Activated CD8-positive, alpha-beta T cell treated with anti-CD3 and anti-CD28 coated beads, Interleukin-2, amount 10 ng/mL, durations not matched to agents 7 days and 5 days (primary cell): ENCODE measurements at regions not wholly inside any gene's neighbourhood (a gene's known extent, or its start where the extent isn't known, plus 50 kb on each side); places are given as distances from the start of the nearest gene placed in this dataset.
A peak's percentile ranks its signal among the peaks of the same experiment; 100 is the strongest.

Experiments used
- ATAC-seq: fragments of 150-1000 bp; cut with Tn5 transposase; one replicate; pipeline ENCODE4 v1.10.0; 2021; ENCODE audit warnings: moderate library complexity
- CTCF ChIA-PET: fragments of 350-600 bp; sonication (Branson Sonifier 250); formaldehyde crosslinking; loops from one replicate; lab custom pipeline; 2021; ENCODE audit warnings: antibody characterized with exemption; lab: Charles Lee
- POLR2A ChIA-PET: fragments of 350-600 bp; sonication (Branson Sonifier 250); formaldehyde crosslinking; loops from one replicate; lab custom pipeline; 2021; ENCODE audit warnings: antibody characterized with exemption; lab: Charles Lee
- DNase-seq: peaks from one replicate; pipeline ENCODE4 v3.0.0-alpha.2; 2020
- H3K27ac Mint-ChIP-seq: one replicate; pipeline ENCODE4 v1.8.0; 2021; ENCODE audit warnings: mild to moderate bottlenecking, mixed read lengths
- H3K27me3 Mint-ChIP-seq: one replicate; pipeline ENCODE4 v1.8.0; 2021; ENCODE audit warnings: low read depth, mixed read lengths
- H3K36me3 Mint-ChIP-seq: one replicate; pipeline ENCODE4 v1.8.0; 2021; ENCODE audit warnings: low read depth, mixed read lengths
- H3K4me1 Mint-ChIP-seq: one replicate; pipeline ENCODE4 v1.8.0; 2021; ENCODE audit warnings: low read depth, mixed read lengths
- H3K4me3 Mint-ChIP-seq: one replicate; pipeline ENCODE4 v1.8.0; 2021; ENCODE audit warnings: mild to moderate bottlenecking, mixed read lengths
- H3K9me3 Mint-ChIP-seq: one replicate; pipeline ENCODE4 v1.8.0; 2022; ENCODE audit warnings: mixed read lengths; ENCODE audit not compliant: insufficient read depth

DNA sequence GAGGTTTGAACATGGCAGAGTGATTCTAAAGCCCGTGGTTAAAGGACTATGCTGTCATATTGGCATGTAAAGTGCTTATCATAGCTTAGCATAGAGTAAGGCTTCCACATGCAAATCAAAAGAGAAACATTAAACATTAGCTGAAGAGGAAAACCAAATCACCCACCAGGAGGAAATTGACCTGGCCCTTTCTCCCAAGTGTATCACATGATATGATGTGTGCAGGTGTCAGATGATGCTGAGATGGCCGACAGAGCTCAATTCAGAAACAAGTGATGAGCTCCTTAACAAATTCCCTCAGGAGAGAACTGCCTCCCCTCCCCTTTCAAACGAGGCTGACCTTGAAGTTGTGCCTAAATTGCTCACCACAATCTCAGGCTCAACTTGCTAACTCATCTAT, 217.1 kb upstream of the BTG1 start:
- peaks cover 27% of the 10 kb centered on the region for H3K9me3 Mint-ChIP-seq
- peak overlapping the region; percentile 72 for H3K4me3 Mint-ChIP-seq
- peak overlapping the region; percentile 84 for H3K27ac Mint-ChIP-seq
- POLR2A ChIA-PET = interaction anchor here (0.7 to 3.6 kb wide), 8 partner anchors 36 to 432 kb away, joined by 3 to 35 read pairs (median 8); partner anchors contain the start of gene BTG1
- H3K27me3 Mint-ChIP-seq = no peaks in the 10 kb centered on the region
- peaks cover 51% of the 10 kb centered on the region for H3K36me3 Mint-ChIP-seq
- DNase-seq (peak; percentile 40), ATAC-seq (peak; percentile 20)
- CTCF ChIA-PET = interaction anchor here (1.1 to 3.2 kb wide), 14 partner anchors 11 to 980 kb away, joined by 3 to 13 read pairs (median 5); partner anchors contain the start of gene BTG1
- H3K4me1 Mint-ChIP-seq = peaks cover 50% of the 10 kb centered on the region

DNA sequence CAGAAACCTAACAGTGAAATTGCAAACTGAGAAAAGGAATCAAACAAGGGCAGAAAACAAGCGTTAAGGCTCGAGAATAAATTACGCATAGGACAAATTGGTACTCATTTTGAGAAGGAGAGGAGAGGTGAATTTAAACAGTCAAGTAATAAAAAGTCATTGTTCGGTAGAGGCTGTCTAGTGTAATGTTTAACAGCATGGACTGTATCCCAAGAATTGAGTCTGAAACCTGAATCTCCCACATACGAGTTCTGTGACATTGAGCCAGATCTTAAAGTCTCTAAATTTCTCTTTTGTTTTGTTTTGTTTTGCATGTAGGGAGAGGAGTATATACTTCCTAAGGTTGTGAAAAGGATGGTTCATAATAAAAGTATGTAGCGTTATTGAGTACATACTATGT, 216.5 kb upstream of the BTG1 start:
- H3K27ac Mint-ChIP-seq = no peak overlapping the region
- H3K4me1 Mint-ChIP-seq = peaks cover 54% of the 10 kb centered on the region
- ChIA-PET CTCF (interaction anchor here (1.4 to 3.2 kb wide), 5 partner anchors 42 to 980 kb away, joined by 4 to 13 read pairs (median 11); partner anchors contain the start of gene BTG1), POLR2A (interaction anchor here (1.2 to 3.6 kb wide), 3 partner anchors 43 to 217 kb away, joined by 3 to 35 read pairs (median 25); partner anchors contain the start of gene BTG1)
- peaks cover 34% of the 10 kb centered on the region for H3K9me3 Mint-ChIP-seq
- no peak for DNase-seq
- no peak for ATAC-seq
- H3K4me3 Mint-ChIP-seq = no peak overlapping the region
- peaks cover 57% of the 10 kb centered on the region for H3K36me3 Mint-ChIP-seq
- no peaks in the 10 kb centered on the region for H3K27me3 Mint-ChIP-seq

DNA sequence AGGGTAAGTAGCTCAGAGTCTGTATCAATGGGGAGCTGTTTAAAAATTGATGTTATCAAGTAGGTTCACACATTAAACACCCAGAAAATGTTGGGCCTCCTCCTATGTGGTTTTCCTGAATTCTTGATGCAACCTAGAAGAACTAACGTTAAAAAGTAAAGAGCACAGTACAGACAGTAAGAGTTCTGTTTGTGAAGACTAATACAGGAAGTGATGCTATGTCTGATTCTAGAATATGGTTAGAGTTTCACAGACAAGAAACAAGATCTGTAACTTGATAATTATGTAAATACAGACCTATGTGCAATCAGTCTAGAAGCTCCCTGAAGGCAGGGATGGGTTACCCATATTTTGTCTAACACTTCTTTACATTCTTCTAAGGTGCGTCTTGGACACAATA, 214.9 kb upstream of the BTG1 start:
- ChIA-PET POLR2A (interaction anchor here (0.6 to 1.3 kb wide), 2 partner anchors 44 to 215 kb away, joined by 3 read pairs; partner anchors contain the start of gene BTG1), CTCF (interaction anchor here (1.2 kb wide), 1 partner anchor 11 kb away, joined by 3 read pairs; no protein-coding TSS in a partner anchor)
- peaks cover 70% of the 10 kb centered on the region for H3K4me1 Mint-ChIP-seq
- DNase-seq (no peak), ATAC-seq (no peak)
- peaks cover 45% of the 10 kb centered on the region for H3K9me3 Mint-ChIP-seq
- H3K36me3 Mint-ChIP-seq = peaks cover 69% of the 10 kb centered on the region
- H3K4me3 Mint-ChIP-seq = no peak overlapping the region
- H3K27ac Mint-ChIP-seq = peak overlapping the region; percentile 70
- H3K27me3 Mint-ChIP-seq = no peaks in the 10 kb centered on the region

DNA sequence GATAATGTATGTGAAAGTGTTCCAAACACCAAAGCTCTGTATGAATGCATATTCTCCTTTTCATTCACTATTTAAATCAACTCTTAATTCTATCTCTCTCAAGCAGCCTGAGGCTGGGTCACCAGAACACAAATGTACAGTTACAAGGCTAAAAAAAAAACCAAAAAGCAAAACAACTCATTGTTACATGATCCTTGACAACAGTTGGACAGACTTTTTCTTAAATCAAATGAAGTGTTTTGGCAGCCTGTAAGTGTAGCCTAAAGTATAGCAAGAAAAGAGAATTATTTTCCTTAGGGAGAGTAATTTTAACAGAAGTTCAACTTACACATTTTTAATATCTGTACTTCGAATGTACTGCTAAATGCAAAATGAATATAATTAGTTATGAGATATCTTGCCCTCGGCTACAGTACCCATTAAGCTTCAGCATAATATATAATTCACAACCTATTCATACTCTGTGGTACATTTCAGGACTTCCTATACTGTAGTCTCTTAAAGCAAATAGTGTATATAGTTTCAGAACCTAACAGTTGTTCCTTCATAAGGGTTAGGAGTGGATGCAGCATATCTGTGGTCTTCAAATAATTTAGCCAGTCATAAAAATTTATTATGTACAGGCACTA, 214.0 kb upstream of the BTG1 start:
- DNase-seq (no peak), ATAC-seq (no peak)
- Mint-ChIP-seq H3K4me3 (no peak overlapping the region), H3K27ac (no peak overlapping the region), H3K36me3 (peaks cover 68% of the 10 kb centered on the region), H3K9me3 (peaks cover 45% of the 10 kb centered on the region), H3K27me3 (no peaks in the 10 kb centered on the region), H3K4me1 (peaks cover 70% of the 10 kb centered on the region)
- CTCF ChIA-PET = interaction anchor here (1.2 kb wide), 1 partner anchor 10 kb away, joined by 3 read pairs; no protein-coding TSS in a partner anchor
- POLR2A ChIA-PET = interaction anchor here (0.6 kb wide), 1 partner anchor 62 kb away, joined by 3 read pairs; no protein-coding TSS in a partner anchor

DNA sequence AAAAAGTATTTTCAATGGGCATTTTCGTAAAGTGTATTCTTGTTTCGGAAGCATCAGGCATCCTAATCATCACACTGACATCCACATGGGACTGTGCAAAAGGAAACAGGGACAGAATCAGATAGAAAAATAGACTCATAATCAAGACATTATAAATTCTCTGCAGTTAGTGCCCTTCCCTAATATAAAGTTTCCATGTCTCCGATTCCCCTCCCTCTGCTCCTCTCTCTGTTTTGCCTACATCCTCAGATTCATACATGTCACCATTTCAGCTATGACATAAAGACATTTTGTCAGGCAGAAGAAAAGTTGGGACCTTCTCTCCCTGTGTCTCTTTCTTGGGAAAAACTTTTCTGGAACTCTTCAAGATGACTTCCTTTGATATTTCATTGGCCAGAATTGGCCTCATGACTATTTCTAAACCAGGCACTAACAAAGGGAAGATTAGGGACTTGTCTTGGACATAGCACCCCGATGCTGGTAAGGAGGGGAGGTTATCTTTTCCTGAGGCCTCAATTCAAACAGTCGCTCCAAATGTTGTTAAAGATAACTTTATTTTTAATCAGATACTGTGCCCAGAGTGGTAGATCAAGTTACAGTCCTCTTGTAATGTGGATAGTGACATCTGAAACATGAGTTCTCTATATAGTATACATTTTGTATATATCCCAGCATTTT, 212.1 kb upstream of the BTG1 start:
- Mint-ChIP-seq H3K36me3 (peaks cover 64% of the 10 kb centered on the region), H3K27me3 (no peaks in the 10 kb centered on the region), H3K9me3 (peaks cover 45% of the 10 kb centered on the region), H3K27ac (no peak overlapping the region), H3K4me1 (peaks cover 54% of the 10 kb centered on the region), H3K4me3 (no peak overlapping the region)
- DNase-seq (no peak), ATAC-seq (no peak)
- ChIA-PET POLR2A (no interaction called here), CTCF (no interaction called here)

DNA sequence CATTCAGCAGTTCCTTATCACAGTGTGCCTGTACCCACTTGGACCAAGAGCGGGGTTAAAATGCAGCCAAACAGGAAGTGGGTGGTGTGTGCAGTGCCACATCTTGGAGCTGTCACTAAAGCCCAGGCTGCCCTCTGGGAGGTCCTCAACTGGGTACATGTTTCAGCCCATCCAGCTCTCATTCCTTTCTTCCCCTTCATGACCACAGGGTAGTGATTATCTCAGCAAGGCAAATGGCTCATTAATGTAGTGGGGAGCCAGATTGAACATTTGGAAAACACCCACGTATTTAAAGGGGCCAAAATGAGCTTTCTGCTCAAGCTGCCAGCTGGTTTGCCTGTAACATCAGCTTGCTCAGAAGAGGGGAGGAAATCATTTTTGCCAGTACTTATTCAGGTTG, 210.8 kb upstream of the BTG1 start:
- H3K9me3 Mint-ChIP-seq = peaks cover 45% of the 10 kb centered on the region
- no peak overlapping the region for H3K27ac Mint-ChIP-seq
- ChIA-PET CTCF (no interaction called here), POLR2A (interaction anchor here (0.7 kb wide), 1 partner anchor 9 kb away, joined by 3 read pairs; no protein-coding TSS in a partner anchor)
- H3K4me3 Mint-ChIP-seq = no peak overlapping the region
- H3K4me1 Mint-ChIP-seq = peaks cover 42% of the 10 kb centered on the region
- ATAC-seq = peak; percentile 49
- peaks cover 55% of the 10 kb centered on the region for H3K36me3 Mint-ChIP-seq
- H3K27me3 Mint-ChIP-seq = no peaks in the 10 kb centered on the region
- DNase-seq = no peak

DNA sequence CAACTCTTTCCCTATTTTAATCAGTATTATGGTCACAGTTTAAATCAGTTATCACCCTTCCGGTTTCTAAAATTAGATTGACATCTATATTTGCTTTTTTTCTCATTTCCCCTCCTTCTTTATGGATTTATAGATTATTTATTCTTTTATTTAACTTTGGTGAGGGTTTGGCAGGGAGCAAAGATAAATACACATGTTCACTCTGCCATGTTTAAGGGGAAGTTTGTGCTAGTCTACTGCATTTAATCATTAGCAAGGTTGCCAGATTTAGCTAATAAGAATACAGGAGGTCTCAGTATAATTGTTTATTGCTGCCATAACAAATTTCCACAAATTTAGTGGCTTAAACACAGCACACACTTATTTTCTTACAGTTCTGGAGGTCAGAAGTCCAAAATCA, 204.0 kb upstream of the BTG1 start:
- Mint-ChIP-seq H3K36me3 (peaks cover 10% of the 10 kb centered on the region), H3K9me3 (peaks cover 4% of the 10 kb centered on the region), H3K27ac (no peak overlapping the region), H3K27me3 (no peaks in the 10 kb centered on the region), H3K4me1 (no peaks in the 10 kb centered on the region), H3K4me3 (no peak overlapping the region)
- DNase-seq (no peak), ATAC-seq (no peak)
- ChIA-PET POLR2A (interaction anchor here (0.6 kb wide), 1 partner anchor 772 kb away, joined by 3 read pairs; no protein-coding TSS in a partner anchor), CTCF (interaction anchor here (1.0 to 1.2 kb wide), 3 partner anchors 10 to 207 kb away, joined by 3 read pairs; no protein-coding TSS in a partner anchor)

DNA sequence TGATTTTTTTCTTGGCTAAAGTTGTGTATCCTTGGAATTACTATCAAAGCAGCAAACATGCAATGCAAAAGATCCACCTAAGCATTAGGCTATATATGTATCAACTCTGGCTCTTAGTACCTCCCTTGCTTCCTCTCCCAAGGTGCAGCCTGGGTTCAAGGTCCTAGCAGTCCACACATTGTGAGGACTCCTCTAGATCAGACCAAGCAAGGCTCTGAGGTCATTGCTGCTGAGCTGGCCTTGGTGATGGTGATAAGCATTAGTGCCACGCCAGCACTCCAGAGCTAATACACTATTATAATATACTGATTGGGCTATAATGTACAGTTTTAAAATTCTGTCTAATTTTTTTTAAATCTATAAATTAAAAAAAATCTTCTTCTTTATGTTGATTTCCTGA, 196.9 kb upstream of the BTG1 start:
- Mint-ChIP-seq H3K36me3 (peaks cover 7% of the 10 kb centered on the region), H3K4me1 (peaks cover 11% of the 10 kb centered on the region), H3K27me3 (no peaks in the 10 kb centered on the region), H3K9me3 (peaks cover 4% of the 10 kb centered on the region), H3K4me3 (no peak overlapping the region), H3K27ac (no peak overlapping the region)
- ChIA-PET CTCF (no interaction called here), POLR2A (interaction anchor here (0.7 kb wide), 1 partner anchor 62 kb away, joined by 3 read pairs; no protein-coding TSS in a partner anchor)
- DNase-seq = no peak
- ATAC-seq = no peak

DNA sequence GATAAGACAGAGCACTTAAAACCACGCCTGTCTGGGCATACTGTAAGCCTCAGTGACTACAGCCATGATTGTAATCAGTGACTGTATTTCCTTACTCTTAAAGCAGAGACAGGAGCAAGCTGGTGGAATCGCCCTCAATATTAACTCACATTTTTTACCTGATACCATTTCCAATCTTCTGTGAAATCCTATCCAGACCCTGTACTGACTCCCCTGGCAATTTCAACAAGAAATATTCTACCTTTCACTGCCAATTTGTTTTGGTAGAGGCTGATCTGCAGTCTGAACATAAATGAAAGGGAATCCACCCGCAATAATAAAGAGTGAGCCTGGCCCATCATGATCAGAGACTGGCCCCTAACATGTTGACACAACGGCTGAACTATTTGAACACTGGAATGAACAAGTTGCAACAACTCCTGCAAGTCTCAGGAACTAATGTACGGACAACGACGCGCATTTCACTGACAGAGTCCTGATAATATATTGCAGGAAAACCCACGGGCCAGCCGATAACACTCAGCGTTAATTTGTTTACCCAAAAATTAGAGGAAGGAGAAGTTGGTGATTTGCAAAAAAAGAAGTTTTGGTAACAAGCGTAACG, 195.5 kb upstream of the BTG1 start:
- Mint-ChIP-seq H3K36me3 (peaks cover 7% of the 10 kb centered on the region), H3K27me3 (no peaks in the 10 kb centered on the region), H3K27ac (no peak overlapping the region), H3K4me3 (no peak overlapping the region), H3K4me1 (peaks cover 11% of the 10 kb centered on the region), H3K9me3 (peaks cover 4% of the 10 kb centered on the region)
- CTCF ChIA-PET = no interaction called here
- POLR2A ChIA-PET = no interaction called here
- no peak for DNase-seq
- ATAC-seq = peak; percentile 47

DNA sequence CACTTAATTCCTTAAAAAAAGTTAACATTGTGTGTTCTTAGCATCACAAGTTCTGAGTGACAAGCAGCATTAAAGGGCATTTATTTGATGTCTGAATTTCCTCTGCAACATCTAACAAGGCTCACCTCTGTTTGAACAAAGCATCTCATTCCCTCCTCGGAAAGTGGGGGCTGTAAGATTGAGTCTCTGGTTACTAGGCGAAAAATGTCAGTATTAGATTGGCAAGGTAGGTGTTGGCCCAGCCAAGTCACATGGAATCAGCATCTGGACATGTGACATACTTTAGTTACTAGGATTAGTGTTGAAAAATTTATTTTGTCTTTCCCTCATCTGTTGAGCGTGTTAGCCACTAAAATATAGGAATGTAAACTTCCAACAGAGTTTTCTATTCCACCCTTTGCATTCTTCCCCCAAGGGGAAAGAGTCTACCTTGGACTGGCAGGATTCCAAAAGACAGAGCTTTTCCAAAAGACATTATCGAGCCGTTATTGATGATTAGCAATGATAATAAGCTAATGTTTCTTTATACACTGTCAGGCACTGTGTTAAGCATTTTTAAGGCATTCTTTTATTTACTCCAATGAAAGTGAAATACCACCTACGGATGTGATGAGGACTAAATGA, 194.9 kb upstream of the BTG1 start:
- Mint-ChIP-seq H3K9me3 (peaks cover 4% of the 10 kb centered on the region), H3K36me3 (peaks cover 3% of the 10 kb centered on the region), H3K4me3 (no peak overlapping the region), H3K27me3 (no peaks in the 10 kb centered on the region), H3K27ac (no peak overlapping the region), H3K4me1 (peaks cover 11% of the 10 kb centered on the region)
- ChIA-PET POLR2A (no interaction called here), CTCF (interaction anchor here (1.4 kb wide), 1 partner anchor 9 kb away, joined by 3 read pairs; no protein-coding TSS in a partner anchor)
- ATAC-seq = no peak
- DNase-seq = no peak

DNA sequence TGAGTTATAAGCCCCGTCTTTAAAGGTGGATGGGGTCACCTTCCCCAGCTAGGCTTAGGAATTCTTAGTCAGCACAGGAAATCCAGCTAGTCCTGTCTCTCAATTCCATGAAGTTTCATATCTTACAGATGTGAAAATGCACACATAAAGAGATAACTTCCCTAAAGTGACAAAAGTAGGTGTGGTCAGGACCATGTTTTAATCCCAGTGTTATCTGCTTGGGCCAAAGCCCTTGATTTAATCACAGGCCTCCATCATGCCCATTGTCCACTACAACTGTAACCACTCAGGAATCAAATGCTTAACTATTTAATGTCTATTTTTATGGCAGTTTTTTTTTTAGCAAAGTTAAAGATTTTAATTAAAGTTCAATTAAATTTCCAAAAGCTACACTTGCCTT, 194.4 kb upstream of the BTG1 start:
- ChIA-PET CTCF (interaction anchor here (1.4 kb wide), 1 partner anchor 10 kb away, joined by 3 read pairs; no protein-coding TSS in a partner anchor), POLR2A (no interaction called here)
- H3K9me3 Mint-ChIP-seq = peaks cover 1% of the 10 kb centered on the region
- no peaks in the 10 kb centered on the region for H3K27me3 Mint-ChIP-seq
- DNase-seq = no peak
- ATAC-seq = no peak
- H3K36me3 Mint-ChIP-seq = peaks cover 2% of the 10 kb centered on the region
- H3K4me1 Mint-ChIP-seq = peaks cover 11% of the 10 kb centered on the region
- no peak overlapping the region for H3K4me3 Mint-ChIP-seq
- no peak overlapping the region for H3K27ac Mint-ChIP-seq
